DOHH2 (cell line): ENCODE measurements at regions not wholly inside any gene's neighbourhood (a gene's known extent, or its start where the extent isn't known, plus 50 kb on each side); places are given as distances from the start of the nearest gene placed in this dataset.

Experiments used
- H3F3A ChIP-seq: fragments of 200-600 bp; sonication (generic), shearing (Covaris generic); 2 replicates; pipeline ENCODE4 v1.6.0; 2016; ENCODE audit warnings: antibody characterized with exemption, mild to moderate bottlenecking; ENCODE audit not compliant: control insufficient read depth, insufficient read depth
- H3K27ac ChIP-seq: fragments of 200-600 bp; sonication (generic); 2 replicates; pipeline ENCODE4 v1.5.1; 2014; ENCODE audit warnings: low read depth, mild to moderate bottlenecking, low read length, moderate library complexity
- H3K27me3 ChIP-seq: fragments of 200-600 bp; sonication (generic); 2 replicates; pipeline ENCODE4 v1.6.1; 2014; ENCODE audit warnings: mild to moderate bottlenecking, low read length, mixed read lengths; ENCODE audit not compliant: control insufficient read depth
- H3K36me3 ChIP-seq: fragments of 200-600 bp; sonication (generic); 2 replicates; pipeline ENCODE4 v1.6.1; 2014; ENCODE audit warnings: mild to moderate bottlenecking, low read length, moderate library complexity, mixed read lengths; ENCODE audit not compliant: control insufficient read depth
- H3K4me1 ChIP-seq: fragments of 200-600 bp; sonication (generic); 2 replicates; pipeline ENCODE4 v1.6.1; 2014; ENCODE audit warnings: mild to moderate bottlenecking, low read length, mixed read lengths; ENCODE audit not compliant: control insufficient read depth
- H3K4me2 ChIP-seq: fragments of 200-600 bp; sonication (generic); 2 replicates; pipeline ENCODE4 v1.6.0; 2014; ENCODE audit warnings: mild to moderate bottlenecking, low read length, moderate library complexity
- H3K4me3 ChIP-seq: fragments of 200-600 bp; sonication (generic); 2 replicates; pipeline ENCODE4 v1.5.1; 2014; ENCODE audit warnings: mild to moderate bottlenecking, low read length, mixed read lengths
- H3K79me2 ChIP-seq: fragments of 200-600 bp; sonication (generic); 2 replicates; pipeline ENCODE4 v1.6.1; 2014; ENCODE audit warnings: mild to moderate bottlenecking, low read length, mixed read lengths; ENCODE audit not compliant: control insufficient read depth
- H3K9me2 ChIP-seq: fragments of 200-600 bp; sonication (generic); replicated peaks from 2 replicates; pipeline ENCODE4 v1.6.1; 2014; ENCODE audit warnings: mild to moderate bottlenecking, low read length, mixed read lengths; ENCODE audit not compliant: control insufficient read depth
- H3K9me3 ChIP-seq: fragments of 200-600 bp; sonication (generic); 2 replicates; pipeline ENCODE4 v1.6.1; 2014; ENCODE audit warnings: antibody characterized with exemption, low read length, mixed read lengths; ENCODE audit not compliant: control insufficient read depth, insufficient read depth
- H4K20me1 ChIP-seq: fragments of 200-600 bp; sonication (generic); 2 replicates; pipeline ENCODE4 v1.6.0; 2014; ENCODE audit warnings: low read depth, mild to moderate bottlenecking, antibody characterized with exemption, low read length, moderate library complexity; ENCODE audit not compliant: control insufficient read depth, insufficient read depth
- EZH2phosphoT487 ChIP-seq: fragments of 200-600 bp; sonication (generic); IDR thresholded peaks from 2 replicates; pipeline ENCODE4 v1.6.1; 2017; ENCODE audit warnings: borderline replicate concordance, mild to moderate bottlenecking, antibody characterized with exemption, low read length, moderate library complexity, mixed read lengths
- TF ChIP-seq, protein P1 (sequence below): fragments of 200-600 bp; sonication (generic); IDR thresholded peaks from one replicate; pipeline ENCODE4 v1.5.1; 2014; ENCODE audit warnings: antibody characterized with exemption, mild to moderate bottlenecking, low read depth, low read length; ENCODE audit not compliant: poor library complexity, severe bottlenecking

DNA sequence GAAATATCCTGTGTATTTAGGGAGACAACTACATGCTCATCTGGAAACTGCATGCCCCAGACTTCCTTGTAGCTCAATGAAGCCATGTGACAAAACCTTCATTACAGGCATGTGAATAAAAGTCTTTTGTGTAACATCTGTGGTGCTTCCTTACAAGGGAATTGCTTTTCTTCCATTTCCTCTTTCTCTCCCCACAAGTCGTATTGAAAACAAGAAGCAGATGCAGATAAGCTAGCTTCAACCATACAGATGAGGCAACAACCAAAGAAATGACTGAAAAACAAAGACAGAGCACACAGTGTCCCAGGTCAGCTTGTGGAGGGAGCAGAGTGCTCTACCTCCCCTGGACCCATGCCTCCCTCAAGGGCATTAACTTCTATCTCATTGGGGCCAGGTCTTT is 115.8 kb upstream of the INPP4B start:
- H3K9me3 ChIP-seq: no peaks in the 10 kb centered on the region
- no peaks in the 10 kb centered on the region for H3K79me2 ChIP-seq
- no peaks in the 10 kb centered on the region for H3K36me3 ChIP-seq
- no peaks in the 10 kb centered on the region for H3K4me1 ChIP-seq
- H3F3A ChIP-seq: no peaks in the 10 kb centered on the region
- no peak for TF ChIP-seq EZH2phosphoT487
- TF ChIP-seq, protein P1, sequence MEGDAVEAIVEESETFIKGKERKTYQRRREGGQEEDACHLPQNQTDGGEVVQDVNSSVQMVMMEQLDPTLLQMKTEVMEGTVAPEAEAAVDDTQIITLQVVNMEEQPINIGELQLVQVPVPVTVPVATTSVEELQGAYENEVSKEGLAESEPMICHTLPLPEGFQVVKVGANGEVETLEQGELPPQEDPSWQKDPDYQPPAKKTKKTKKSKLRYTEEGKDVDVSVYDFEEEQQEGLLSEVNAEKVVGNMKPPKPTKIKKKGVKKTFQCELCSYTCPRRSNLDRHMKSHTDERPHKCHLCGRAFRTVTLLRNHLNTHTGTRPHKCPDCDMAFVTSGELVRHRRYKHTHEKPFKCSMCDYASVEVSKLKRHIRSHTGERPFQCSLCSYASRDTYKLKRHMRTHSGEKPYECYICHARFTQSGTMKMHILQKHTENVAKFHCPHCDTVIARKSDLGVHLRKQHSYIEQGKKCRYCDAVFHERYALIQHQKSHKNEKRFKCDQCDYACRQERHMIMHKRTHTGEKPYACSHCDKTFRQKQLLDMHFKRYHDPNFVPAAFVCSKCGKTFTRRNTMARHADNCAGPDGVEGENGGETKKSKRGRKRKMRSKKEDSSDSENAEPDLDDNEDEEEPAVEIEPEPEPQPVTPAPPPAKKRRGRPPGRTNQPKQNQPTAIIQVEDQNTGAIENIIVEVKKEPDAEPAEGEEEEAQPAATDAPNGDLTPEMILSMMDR: no peak
- no peak overlapping the region for H3K4me2 ChIP-seq
- no peaks in the 10 kb centered on the region for H4K20me1 ChIP-seq
- no peak overlapping the region for H3K27ac ChIP-seq
- no peaks in the 10 kb centered on the region for H3K9me2 ChIP-seq
- H3K4me3 ChIP-seq: no peak overlapping the region
- no peaks in the 10 kb centered on the region for H3K27me3 ChIP-seq

- H3K27me3 ChIP-seq: no peaks in the 10 kb centered on the region
These were observed 128.2 kb upstream of the INPP4B start for GRCh38 chr4:142974328-142974727.

GRCh38 chr4:142975618-142976017 is 129.5 kb upstream of the INPP4B start:
- TF ChIP-seq, protein P1: no peak
- no peak for TF ChIP-seq EZH2phosphoT487
- H3K9me2 ChIP-seq: no peaks in the 10 kb centered on the region
- no peaks in the 10 kb centered on the region for H3K4me1 ChIP-seq

More at GRCh38 chr4:142974328-142974727, 128.2 kb upstream of the INPP4B start:
- Histone ChIP-seq H3K4me3 (no peak overlapping the region), H3K4me1 (no peaks in the 10 kb centered on the region), H3K4me2 (no peak overlapping the region), H3F3A (no peaks in the 10 kb centered on the region), H3K27ac (no peak overlapping the region), H4K20me1 (no peaks in the 10 kb centered on the region), H3K9me3 (no peaks in the 10 kb centered on the region), H3K79me2 (no peaks in the 10 kb centered on the region), H3K36me3 (no peaks in the 10 kb centered on the region), H3K9me2 (no peaks in the 10 kb centered on the region)
- TF ChIP-seq, protein P1: no peak
- no peak for TF ChIP-seq EZH2phosphoT487

More at GRCh38 chr4:142975618-142976017, 129.5 kb upstream of the INPP4B start:
- Histone ChIP-seq H3K27ac (no peak overlapping the region), H3F3A (no peaks in the 10 kb centered on the region), H3K4me3 (no peak overlapping the region), H4K20me1 (no peaks in the 10 kb centered on the region), H3K4me2 (no peak overlapping the region), H3K36me3 (no peaks in the 10 kb centered on the region), H3K9me3 (no peaks in the 10 kb centered on the region), H3K79me2 (no peaks in the 10 kb centered on the region), H3K27me3 (no peaks in the 10 kb centered on the region)
